GM21528 (cell line): ENCODE measurements at regions not wholly inside any gene's neighbourhood (a gene's known extent, or its start where the extent isn't known, plus 50 kb on each side); places are given as distances from the start of the nearest gene placed in this dataset.

Source experiments
- ATAC-seq: cut with Tn5 transposase; IDR thresholded peaks from one replicate; pipeline ENCODE4 v1.9.1; 2021; ENCODE audit warnings: mild to moderate bottlenecking, moderate library complexity; ENCODE audit not compliant: unreplicated experiment, low FRiP score

GRCh38 chr22:22032099-22032905, 49.7 kb upstream of the TOP3B start:
- no peak for ATAC-seq
